ENCODE measurements at regions not wholly inside any gene's neighbourhood (a gene's known extent, or its start where the extent isn't known, plus 50 kb on each side); places are given as distances from the start of the nearest gene placed in this dataset.

DNA sequence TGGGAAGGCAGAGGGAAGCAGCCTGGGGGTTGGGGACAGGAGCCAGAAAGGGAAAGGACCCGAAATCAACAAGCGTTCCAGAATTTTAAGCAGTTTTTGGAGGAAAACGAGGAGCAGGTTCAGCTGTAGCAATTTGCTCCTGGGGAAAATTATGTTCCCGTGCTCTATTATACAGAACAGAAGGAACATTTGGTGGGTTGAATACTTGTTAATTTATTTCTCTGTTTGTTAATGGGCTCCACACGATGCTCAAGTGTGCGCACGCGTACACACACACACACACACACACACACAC is 149.2 kb upstream of the LINGO1 start:
- TF ChIP-seq, protein P1, sequence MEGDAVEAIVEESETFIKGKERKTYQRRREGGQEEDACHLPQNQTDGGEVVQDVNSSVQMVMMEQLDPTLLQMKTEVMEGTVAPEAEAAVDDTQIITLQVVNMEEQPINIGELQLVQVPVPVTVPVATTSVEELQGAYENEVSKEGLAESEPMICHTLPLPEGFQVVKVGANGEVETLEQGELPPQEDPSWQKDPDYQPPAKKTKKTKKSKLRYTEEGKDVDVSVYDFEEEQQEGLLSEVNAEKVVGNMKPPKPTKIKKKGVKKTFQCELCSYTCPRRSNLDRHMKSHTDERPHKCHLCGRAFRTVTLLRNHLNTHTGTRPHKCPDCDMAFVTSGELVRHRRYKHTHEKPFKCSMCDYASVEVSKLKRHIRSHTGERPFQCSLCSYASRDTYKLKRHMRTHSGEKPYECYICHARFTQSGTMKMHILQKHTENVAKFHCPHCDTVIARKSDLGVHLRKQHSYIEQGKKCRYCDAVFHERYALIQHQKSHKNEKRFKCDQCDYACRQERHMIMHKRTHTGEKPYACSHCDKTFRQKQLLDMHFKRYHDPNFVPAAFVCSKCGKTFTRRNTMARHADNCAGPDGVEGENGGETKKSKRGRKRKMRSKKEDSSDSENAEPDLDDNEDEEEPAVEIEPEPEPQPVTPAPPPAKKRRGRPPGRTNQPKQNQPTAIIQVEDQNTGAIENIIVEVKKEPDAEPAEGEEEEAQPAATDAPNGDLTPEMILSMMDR (conservative IDR thresholded peaks at IDR 0.05; ENCODE audit: control insufficient read depth, insufficient read depth, low read depth, low read length): no peak
- no peak for DNase-seq (ENCODE audit: low read depth)

DNA sequence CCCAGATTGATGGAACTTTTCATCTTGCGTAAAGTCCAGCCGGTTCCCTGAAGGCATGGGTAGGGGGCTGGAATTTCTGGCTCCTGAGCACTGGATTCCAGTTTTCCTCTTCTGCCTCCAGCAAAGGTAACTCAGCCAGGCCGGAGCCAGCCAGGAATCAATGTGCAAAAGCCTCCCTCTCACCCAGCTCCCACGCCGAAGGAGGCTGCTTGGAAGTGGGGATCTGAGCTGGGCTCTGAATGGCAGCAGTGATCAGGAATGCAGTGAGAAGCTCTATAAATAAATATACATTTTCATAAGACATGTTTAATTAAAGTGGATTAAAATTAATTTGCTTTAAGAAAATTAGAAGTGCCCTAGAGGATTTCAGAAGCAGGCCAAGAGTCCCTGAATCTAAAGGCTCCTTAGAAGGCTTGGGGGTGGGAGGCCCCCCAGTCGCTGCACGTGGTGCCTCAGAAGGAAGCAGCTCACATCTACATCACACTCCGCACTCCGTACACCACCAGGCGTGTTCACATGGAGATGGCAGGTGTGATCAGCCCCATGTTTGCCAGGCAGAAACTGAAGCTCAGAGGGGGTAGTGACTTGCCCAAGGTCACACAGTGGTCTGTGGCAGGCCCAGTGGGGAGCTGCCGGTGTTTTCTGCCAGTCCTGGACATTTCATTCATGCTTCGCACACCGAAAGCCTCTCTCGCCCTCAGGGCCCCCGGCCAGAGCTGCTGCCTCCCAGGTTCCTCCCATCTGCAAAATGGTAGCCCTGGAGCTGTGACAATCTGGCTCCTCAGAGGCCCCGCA is 148.6 kb upstream of the LINGO1 start:
- TF ChIP-seq, protein P1 (conservative IDR thresholded peaks at IDR 0.05; ENCODE audit: control insufficient read depth, insufficient read depth, low read depth, low read length): no peak
- no peak for DNase-seq (ENCODE audit: low read depth)
- no peak overlapping the region for H3K4me3 ChIP-seq (ENCODE audit: control insufficient read depth, low read depth, low read length)

More for the DNA sequence above, 149.2 kb upstream of the LINGO1 start:
- H3K4me3 ChIP-seq (ENCODE audit: control insufficient read depth, low read depth, low read length): no peak overlapping the region

DNA sequence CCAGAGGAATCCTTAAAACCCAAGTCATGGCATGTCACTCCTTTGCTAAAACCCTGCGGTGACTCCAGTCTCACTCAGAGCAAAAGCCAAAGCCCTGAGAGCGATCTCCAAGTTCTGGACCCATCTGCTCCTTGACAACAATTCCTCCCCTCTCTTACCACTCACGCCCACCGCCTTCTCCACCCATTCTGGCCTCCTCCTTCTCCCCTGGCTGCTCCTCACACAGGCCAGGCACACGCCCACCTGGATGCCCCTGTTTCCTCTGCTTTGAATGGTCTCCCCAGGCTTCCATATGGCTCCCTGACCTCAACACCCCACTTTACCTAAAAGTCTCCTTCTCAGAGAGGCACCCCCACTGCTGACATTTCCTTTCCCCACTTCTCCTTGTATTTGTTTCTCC is 146.1 kb upstream of the LINGO1 start:
- TF ChIP-seq, protein P1 (conservative IDR thresholded peaks at IDR 0.05; ENCODE audit: control insufficient read depth, insufficient read depth, low read depth, low read length): no peak
- no peak overlapping the region for H3K4me3 ChIP-seq (ENCODE audit: control insufficient read depth, low read depth, low read length)
- DNase-seq (ENCODE audit: low read depth): no peak

DNA sequence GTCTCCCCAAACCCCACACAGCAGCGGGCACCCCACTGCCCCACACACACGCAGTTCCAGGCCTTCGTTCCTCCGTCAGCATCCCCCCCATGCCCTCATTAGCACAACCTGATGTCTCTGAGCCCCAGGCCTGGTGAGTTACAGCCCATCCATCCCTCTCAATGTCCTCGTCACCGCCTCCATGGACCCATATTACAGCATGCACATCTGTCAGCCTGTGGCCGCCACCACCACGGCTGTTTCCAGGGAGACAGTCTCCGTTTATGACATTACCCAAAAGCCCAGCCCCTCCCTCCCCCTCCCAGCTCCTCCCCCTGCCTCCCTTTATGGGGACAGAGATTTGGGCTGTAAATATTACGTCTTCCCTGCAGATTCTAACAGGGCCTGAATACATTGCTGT is 143.1 kb upstream of the LINGO1 start:
- DNase-seq (ENCODE audit: low read depth): no peak
- H3K4me3 ChIP-seq (ENCODE audit: control insufficient read depth, low read depth, low read length): no peak overlapping the region
- TF ChIP-seq, protein P1 (conservative IDR thresholded peaks at IDR 0.05; ENCODE audit: control insufficient read depth, insufficient read depth, low read depth, low read length): no peak

DNA sequence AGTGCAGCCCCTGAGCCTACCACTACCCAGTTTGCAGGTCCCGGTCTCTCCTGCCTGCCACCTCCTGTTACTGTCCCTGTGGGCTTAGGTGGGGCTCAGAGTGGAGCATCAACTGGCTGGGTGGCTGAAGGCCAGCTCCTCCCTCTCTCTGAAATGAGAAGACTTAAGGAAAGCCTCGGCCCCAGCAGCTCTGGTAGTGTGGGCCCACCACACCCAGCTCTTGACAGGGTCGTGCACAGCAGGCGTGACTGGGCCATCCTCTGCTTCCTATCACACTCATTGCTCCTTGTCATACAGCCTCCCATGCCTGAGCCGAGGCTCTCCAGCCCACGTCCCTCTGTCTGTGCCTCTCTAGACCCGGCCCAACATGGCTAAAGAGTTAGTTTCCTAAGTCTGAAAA is 142.7 kb upstream of the LINGO1 start:
- TF ChIP-seq, protein P1 (conservative IDR thresholded peaks at IDR 0.05; ENCODE audit: control insufficient read depth, insufficient read depth, low read depth, low read length): no peak
- no peak for DNase-seq (ENCODE audit: low read depth)
- H3K4me3 ChIP-seq (ENCODE audit: control insufficient read depth, low read depth, low read length): no peak overlapping the region

DNA sequence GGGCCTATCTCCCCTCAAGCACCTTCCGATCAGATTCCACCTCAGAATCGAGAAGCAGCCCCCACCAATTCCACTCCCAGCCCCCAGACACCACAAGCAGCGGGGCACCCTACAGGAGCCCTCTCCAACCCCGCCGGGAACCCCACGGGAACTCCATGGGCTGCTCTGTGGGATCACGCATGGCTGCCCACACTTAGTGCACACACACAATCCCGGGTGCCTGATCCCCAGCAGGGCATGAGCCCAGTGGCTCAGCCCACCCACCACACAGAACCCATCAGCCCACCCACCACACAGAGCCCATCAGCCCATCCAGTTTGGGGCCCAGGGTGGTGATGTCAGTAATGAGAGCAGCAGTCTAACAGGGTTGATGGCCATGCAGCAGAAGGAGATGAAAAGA is 141.6 kb upstream of the LINGO1 start:
- TF ChIP-seq, protein P1 (conservative IDR thresholded peaks at IDR 0.05; ENCODE audit: control insufficient read depth, insufficient read depth, low read depth, low read length): no peak
- H3K4me3 ChIP-seq (ENCODE audit: control insufficient read depth, low read depth, low read length): no peak overlapping the region
- no peak for DNase-seq (ENCODE audit: low read depth)

DNA sequence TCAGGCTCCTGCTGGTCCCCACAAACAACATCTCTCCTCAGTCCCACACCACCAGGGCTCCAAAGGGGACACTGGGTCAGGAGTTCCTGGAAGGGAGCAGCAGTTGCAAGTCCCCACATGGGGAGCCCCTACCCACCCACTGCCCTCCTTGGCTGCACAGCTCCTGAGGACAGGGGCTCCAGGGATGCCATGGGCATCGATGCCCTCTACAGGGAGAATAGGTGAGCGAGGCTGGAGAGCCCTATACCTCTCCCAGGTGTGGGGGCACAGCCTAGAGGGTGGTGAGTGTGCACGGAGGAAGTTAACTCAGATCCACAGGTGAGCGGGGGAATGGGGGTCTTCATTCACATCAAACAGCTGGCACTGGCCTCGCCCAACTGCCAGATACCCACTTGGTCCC is 141.2 kb upstream of the LINGO1 start:
- TF ChIP-seq, protein P1 (conservative IDR thresholded peaks at IDR 0.05; ENCODE audit: control insufficient read depth, insufficient read depth, low read depth, low read length): no peak
- no peak overlapping the region for H3K4me3 ChIP-seq (ENCODE audit: control insufficient read depth, low read depth, low read length)
- DNase-seq (ENCODE audit: low read depth): no peak

All from fibroblast of mammary gland (primary cell).